Gastroesophageal sphincter (tissue), 3 donors: ENCODE measurements at regions not wholly inside any gene's neighbourhood (a gene's known extent, or its start where the extent isn't known, plus 50 kb on each side); places are given as distances from the start of the nearest gene placed in this dataset.

Experiments used
- CTCF ChIP-seq, 4 experiments: fragments of 200-600 bp in 2 of 4; fragments of 450-650 bp in 2 of 4; sonication (generic) in 1 of 4; IDR thresholded peaks; one replicate each; pipeline ENCODE4 v1.5.1; 2017 to 2019; ENCODE audit warnings: antibody characterized with exemption in 4 of 4, mild to moderate bottlenecking in 2 of 4, moderate library complexity in 2 of 4
- POLR2A ChIP-seq, 2 donors: fragments of 450-650 bp; IDR thresholded peaks; one replicate each; pipeline ENCODE4 v1.6.1; 2017; ENCODE audit warnings: antibody characterized with exemption in 2 of 2, mild to moderate bottlenecking in 2 of 2, moderate library complexity in 1 of 2
- POLR2AphosphoS5 ChIP-seq: sonication (generic); formaldehyde crosslinking; IDR thresholded peaks from one replicate; pipeline ENCODE4 v1.6.1; 2017; ENCODE audit warnings: antibody characterized with exemption

- TF ChIP-seq CTCF (IDR thresholded peaks at IDR 0.05) (no peak), POLR2AphosphoS5 (no peak), POLR2A (IDR thresholded peaks at IDR 0.05) (no peak)
Observed at GRCh38 chr6:134740027-134740373, 209.9 kb downstream of the ALDH8A1 start.
